ENCODE measurements at regions not wholly inside any gene's neighbourhood (a gene's known extent, or its start where the extent isn't known, plus 50 kb on each side); places are given as distances from the start of the nearest gene placed in this dataset.
A peak's percentile ranks its signal among the peaks of the same experiment; 100 is the strongest.

DNA sequence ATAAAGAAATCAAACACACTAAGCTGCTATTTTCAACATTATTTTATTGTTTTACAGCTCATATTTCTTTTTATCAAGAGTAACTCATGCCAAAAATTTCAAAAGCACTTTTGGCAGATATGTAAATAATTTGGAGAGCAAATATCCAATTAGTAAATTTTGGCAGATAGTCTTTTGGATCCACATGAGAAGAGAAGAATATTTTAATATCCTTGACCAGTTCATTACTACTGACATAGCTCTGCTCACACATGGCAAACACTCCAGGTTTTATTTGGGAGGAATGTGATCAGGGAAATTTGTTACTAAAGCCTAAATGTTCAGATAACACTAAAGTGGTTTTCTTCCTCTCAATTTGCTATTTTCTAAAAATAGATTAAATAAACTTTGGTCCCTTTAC is 1054.3 kb downstream of the FAT4 start:
- Histone ChIP-seq H3K4me3 (no peak overlapping the region), H3K9me3 (no peaks in the 10 kb centered on the region), H3K27me3 (no peaks in the 10 kb centered on the region), H3K27ac (no peak overlapping the region), H3K4me1 (no peaks in the 10 kb centered on the region), H3K36me3 (no peaks in the 10 kb centered on the region)
- in situ Hi-C loops (cut with MboI; ENCODE audit: low sequenced_read_pairs in 4 of 4) (loop anchor here in 1 of 4 donors (25.0 kb wide), 1 partner anchor 107 kb away; no protein-coding TSS in a partner anchor), intact Hi-C loops (cut with DNase I; ENCODE audit: low total_unique reads) (no loop called here)
- ATAC-seq: no peak
- DNase-seq: no peak
- TF ChIP-seq POLR2A (IDR thresholded peaks at IDR 0.05): no peak
- TF ChIP-seq, protein P1, sequence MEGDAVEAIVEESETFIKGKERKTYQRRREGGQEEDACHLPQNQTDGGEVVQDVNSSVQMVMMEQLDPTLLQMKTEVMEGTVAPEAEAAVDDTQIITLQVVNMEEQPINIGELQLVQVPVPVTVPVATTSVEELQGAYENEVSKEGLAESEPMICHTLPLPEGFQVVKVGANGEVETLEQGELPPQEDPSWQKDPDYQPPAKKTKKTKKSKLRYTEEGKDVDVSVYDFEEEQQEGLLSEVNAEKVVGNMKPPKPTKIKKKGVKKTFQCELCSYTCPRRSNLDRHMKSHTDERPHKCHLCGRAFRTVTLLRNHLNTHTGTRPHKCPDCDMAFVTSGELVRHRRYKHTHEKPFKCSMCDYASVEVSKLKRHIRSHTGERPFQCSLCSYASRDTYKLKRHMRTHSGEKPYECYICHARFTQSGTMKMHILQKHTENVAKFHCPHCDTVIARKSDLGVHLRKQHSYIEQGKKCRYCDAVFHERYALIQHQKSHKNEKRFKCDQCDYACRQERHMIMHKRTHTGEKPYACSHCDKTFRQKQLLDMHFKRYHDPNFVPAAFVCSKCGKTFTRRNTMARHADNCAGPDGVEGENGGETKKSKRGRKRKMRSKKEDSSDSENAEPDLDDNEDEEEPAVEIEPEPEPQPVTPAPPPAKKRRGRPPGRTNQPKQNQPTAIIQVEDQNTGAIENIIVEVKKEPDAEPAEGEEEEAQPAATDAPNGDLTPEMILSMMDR (IDR thresholded peaks at IDR 0.05 in 4 of 5, conservative IDR thresholded peaks at IDR 0.05 in 1 of 5): no peak

DNA sequence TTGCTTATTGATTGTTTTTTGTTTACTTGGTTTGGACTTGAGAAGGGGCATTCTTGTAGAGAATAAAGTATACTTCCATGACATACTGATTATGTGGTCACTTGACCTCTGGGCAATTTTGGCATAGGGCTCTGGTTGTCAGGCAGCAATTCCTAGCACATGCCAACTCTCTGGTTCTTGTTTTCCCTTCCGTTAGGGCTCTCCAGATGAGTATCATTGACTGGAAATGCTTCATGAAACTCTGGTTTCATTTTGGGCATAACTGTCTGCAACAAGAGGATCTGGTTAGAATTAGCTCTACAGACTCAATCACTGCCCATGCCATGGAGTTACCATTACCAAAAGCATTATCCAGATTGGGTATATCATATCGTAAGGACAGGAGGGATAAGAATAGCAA is 1057.9 kb downstream of the FAT4 start:
- intact Hi-C loops (cut with DNase I; ENCODE audit: low total_unique reads) (no loop called here), in situ Hi-C loops (cut with MboI; ENCODE audit: low sequenced_read_pairs in 4 of 4) (loop anchor here in 1 of 4 donors (25.0 kb wide), 1 partner anchor 110 kb away; no protein-coding TSS in a partner anchor)
- Histone ChIP-seq H3K36me3 (no peaks in the 10 kb centered on the region), H3K4me1 (no peaks in the 10 kb centered on the region), H3K27ac (no peak overlapping the region), H3K4me3 (no peak overlapping the region), H3K9me3 (no peaks in the 10 kb centered on the region), H3K27me3 (no peaks in the 10 kb centered on the region)
- ATAC-seq (no peak), DNase-seq (no peak)
- no peak for TF ChIP-seq POLR2A (IDR thresholded peaks at IDR 0.05)
- TF ChIP-seq, protein P1 (IDR thresholded peaks at IDR 0.05 in 4 of 5, conservative IDR thresholded peaks at IDR 0.05 in 1 of 5): no peak

DNA sequence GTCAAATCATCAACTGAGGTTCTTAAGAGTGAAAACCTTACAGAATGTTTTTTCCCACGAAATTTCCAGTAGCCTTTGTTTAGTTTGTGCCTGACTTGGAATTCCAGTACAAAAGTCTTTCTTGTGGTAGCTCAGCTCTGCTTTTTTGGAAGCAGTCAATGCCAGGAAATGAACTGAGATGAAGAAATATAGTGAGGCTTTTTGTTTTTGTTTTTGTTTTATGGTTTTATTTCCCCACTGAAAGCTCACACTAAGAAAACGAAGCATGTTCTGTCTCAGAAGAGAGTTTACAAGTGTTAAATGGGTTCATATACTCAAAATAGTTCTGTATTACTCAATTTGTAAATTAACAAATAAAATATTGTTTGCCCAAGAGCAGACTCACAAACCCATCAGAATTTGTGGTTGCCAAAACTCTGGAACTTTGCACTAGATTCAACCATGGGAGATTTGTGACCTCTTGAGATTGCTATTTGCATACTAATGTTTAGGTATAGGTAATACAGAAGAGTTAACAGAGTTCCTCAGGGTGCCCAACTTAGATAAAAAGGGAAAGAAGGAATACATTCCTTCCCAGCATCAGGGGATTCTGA is 1060.8 kb downstream of the FAT4 start:
- peak; percentile 33 to 61 for ATAC-seq

DNA sequence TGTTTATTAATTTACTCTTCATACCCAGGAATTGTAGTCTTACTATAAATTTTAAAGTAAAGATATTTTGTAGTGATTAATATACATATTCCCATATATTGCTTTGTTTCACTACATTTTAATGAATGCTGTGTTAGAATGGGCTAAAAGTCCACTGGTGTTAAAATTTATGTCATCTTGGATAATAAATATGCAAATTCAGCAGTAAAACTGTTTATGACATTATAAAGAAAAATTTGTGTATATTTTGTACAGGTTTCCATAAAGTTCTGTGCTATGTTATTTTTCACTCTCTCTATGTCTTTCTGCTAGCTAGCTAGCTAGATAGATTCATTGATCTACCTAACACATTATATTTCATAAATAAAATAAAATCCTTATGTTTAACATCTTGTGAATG is 1071.2 kb downstream of the FAT4 start:
- intact Hi-C loops (cut with DNase I; ENCODE audit: low total_unique reads): no loop called here
- no peak for ATAC-seq
- no peaks in the 10 kb centered on the region for H3K9me3 ChIP-seq
- no peak overlapping the region for H3K27ac ChIP-seq
- TF ChIP-seq, protein P1 (IDR thresholded peaks at IDR 0.05 in 4 of 5, conservative IDR thresholded peaks at IDR 0.05 in 1 of 5): no peak
- TF ChIP-seq POLR2A (IDR thresholded peaks at IDR 0.05): no peak
- no peak for DNase-seq
- no peaks in the 10 kb centered on the region for H3K4me1 ChIP-seq
- H3K27me3 ChIP-seq: no peaks in the 10 kb centered on the region
- no peaks in the 10 kb centered on the region for H3K36me3 ChIP-seq
- in situ Hi-C loops (cut with MboI; ENCODE audit: low sequenced_read_pairs in 4 of 4): no loop called here
- no peak overlapping the region for H3K4me3 ChIP-seq

More for the DNA sequence above, 1060.8 kb downstream of the FAT4 start:
- Histone ChIP-seq H3K9me3 (no peaks in the 10 kb centered on the region), H3K27ac (peak overlapping the region in 2 of 4 donors; percentile 11 to 41), H3K4me1 (no peaks in the 10 kb centered on the region), H3K27me3 (no peaks in the 10 kb centered on the region), H3K36me3 (no peaks in the 10 kb centered on the region), H3K4me3 (no peak overlapping the region)
- intact Hi-C loops (cut with DNase I; ENCODE audit: low total_unique reads) (no loop called here), in situ Hi-C loops (cut with MboI; ENCODE audit: low sequenced_read_pairs in 4 of 4) (no loop called here)
- TF ChIP-seq POLR2A (IDR thresholded peaks at IDR 0.05): no peak
- TF ChIP-seq, protein P1 (IDR thresholded peaks at IDR 0.05 in 4 of 5, conservative IDR thresholded peaks at IDR 0.05 in 1 of 5): no peak
- DNase-seq: no peak

DNA sequence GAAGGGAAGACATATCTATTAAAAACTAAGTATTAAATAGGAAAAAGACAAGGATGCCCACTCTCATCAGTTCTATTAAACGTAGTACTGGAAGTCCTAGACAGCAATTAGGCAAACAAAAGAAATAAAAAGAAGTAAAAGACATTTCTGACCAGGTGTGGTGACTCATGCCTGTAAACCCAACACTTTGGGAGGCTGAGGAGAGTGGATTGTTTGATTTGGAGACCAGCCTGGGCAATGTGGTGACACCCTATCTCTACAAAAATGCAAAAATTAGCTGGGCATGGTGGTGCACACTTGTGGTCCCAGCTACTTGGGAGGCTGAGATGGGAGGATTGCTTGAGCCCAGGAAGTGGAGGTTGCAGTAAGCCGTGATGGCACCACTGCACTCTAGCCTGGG is 1071.8 kb downstream of the FAT4 start:
- DNase-seq (no peak), ATAC-seq (no peak)
- Histone ChIP-seq H3K9me3 (no peaks in the 10 kb centered on the region), H3K27ac (no peak overlapping the region), H3K36me3 (no peaks in the 10 kb centered on the region), H3K27me3 (no peaks in the 10 kb centered on the region), H3K4me3 (no peak overlapping the region), H3K4me1 (no peaks in the 10 kb centered on the region)
- TF ChIP-seq, protein P1 (IDR thresholded peaks at IDR 0.05 in 4 of 5, conservative IDR thresholded peaks at IDR 0.05 in 1 of 5): no peak
- TF ChIP-seq POLR2A (IDR thresholded peaks at IDR 0.05): no peak
- in situ Hi-C loops (cut with MboI; ENCODE audit: low sequenced_read_pairs in 4 of 4): no loop called here
- intact Hi-C loops (cut with DNase I; ENCODE audit: low total_unique reads): no loop called here
